Medulla oblongata (tissue), 1 donor: ENCODE measurements at regions not wholly inside any gene's neighbourhood (a gene's known extent, or its start where the extent isn't known, plus 50 kb on each side); places are given as distances from the start of the nearest gene placed in this dataset.

ENCODE experiments used
- DNase-seq: peaks from one replicate; pipeline ENCODE4 v3.0.0-alpha.2; 2015; ENCODE audit errors: extremely low spot score

DNA sequence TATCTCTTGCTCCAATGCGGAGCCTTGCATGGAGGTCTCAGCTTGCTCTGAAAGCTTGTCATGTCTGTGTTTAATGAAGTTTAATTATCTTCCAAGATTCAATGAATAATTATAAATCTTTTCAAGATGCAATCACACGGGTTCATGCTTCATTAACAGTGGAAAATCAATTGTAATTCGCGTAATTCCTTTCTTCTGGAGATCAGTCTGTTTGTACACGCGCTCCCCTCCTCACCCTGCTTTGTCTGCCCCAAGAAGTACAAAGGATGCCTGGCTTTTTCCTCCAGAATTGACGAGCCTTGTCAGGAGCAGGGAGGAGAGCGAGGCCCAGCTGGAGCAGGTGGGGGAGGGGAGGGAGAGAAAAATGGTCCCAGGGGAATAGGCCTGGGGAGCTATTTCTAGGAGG is 65.0 kb upstream of the DISP3 start:
- DNase-seq, result no peak

DNA sequence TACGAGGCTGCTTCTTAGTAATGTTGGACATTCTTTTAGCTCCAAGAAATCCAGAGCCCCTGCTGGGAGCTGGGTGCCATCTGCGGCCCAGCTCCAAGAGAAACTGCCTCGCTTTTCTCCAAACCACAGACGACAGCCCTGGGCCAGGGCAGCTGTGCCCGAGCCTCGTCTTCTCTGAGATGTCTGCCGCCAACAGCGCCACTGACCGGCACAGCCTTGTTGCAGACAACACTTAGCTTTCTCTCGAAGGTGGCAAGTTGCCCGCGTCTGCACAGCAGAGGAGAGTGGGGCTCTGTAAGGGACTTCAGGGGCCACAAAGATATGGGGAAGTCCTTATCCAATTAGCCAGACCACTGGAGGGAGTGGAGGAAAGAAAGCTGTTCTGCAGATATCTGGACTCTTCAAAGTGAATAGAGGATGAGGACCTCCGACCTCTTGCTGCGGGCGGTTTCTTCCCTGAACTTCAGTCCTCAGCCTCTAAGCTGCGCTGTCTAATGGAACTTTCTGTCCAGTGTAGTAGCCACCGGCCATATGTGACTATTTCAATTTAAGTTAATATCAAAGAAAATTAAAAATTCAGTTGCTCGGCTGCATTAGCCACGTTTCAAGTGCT is 63.9 kb upstream of the DISP3 start:
- DNase-seq, result peak; percentile 73

DNA sequence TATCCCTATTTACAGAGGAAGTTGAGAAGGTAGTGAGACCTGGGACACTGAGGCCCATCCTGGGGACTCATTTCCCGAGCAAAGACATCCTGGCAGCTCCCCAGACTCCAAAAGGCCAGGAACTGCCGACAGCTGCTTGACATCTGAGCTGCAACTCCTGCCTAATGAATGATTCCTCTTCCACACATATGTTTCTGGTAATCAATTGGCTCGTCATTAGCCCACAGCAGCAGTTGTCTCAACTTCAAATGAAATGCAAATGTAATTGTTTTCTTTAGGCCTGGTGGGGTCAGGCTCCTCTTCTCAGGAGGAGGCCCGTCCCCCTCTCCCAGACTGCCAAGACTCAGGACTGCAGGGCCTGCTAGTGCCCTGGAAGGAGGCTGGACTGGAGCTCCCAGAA is 61.8 kb upstream of the DISP3 start:
- no peak for DNase-seq

DNA sequence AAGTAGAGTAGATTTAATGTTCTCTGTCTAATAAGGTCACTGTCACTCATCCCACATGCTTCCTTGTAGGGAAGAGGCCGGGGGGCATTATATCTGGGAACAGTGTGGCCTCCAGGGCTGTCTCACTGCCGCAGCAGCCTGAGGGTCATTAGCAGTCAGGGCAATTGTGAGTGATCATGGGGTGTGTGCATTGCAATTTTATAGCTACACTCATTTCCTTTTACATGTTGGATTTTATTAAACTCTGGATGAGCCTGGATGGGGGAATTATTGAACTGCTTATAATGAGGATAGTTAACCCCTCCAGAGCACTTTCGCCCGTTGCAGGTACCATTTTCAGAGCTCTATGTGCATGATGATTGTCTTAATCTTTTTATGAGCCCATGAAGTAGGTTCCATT is 60.9 kb upstream of the DISP3 start:
- DNase-seq, result no peak

DNA sequence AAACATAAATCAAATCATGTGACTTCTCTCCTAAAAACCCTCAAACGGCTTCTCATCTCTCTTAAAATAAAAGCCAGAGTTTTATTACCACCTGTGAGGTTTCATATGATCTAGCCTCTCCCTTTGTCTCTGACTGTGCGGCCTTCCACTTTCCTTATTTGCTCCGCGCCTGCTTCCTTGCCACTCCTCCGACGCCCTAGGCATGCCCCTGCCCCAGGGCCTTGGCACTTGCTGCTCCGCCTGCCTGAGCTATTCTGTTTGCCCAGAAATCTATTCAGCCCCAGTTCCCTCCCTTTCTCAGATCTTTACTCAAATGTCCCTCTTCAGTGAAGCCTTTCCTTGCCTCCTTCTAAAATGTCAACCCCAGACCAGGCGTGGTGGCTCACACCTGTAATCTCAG is 57.5 kb upstream of the DISP3 start:
- no peak for DNase-seq

DNA sequence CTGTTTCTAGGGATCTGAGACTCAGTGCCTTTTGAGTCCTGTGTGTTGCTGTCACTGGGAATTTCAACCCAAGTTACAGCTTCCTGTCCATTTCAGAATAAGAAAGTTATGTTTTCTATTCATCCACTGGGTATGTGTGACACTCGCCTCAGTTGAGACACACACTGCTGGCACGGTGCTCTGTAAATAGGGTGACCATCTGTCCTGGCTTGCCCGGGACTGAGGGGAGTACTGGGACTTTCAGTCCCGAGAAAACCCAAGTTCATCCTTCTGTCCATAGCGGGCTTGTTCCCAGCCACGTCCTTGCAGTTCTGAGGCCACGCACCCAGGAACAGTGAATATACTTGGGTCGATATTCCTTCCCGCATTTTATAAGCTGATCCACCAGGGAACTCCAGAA is 56.3 kb upstream of the DISP3 start:
- DNase-seq, result no peak

DNA sequence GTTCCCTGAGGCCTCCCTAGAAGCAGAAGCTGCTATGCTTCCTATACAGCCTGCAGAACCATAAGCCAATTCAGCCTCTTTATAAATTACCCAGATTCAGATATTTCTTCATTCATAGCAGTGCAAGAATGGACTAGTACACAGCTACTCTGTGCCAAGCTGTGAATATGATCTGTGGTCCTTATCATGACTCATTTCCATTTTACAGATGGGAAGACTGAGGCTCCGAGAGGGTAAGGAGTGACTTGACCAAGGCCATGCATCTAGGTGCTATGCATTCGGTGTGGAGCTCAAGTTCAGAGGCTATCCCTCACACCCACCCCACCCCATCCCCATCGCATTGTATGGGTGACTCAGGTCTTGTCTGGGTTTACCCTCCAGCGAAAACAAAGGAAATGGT is 52.3 kb upstream of the DISP3 start:
- no peak for DNase-seq

DNA sequence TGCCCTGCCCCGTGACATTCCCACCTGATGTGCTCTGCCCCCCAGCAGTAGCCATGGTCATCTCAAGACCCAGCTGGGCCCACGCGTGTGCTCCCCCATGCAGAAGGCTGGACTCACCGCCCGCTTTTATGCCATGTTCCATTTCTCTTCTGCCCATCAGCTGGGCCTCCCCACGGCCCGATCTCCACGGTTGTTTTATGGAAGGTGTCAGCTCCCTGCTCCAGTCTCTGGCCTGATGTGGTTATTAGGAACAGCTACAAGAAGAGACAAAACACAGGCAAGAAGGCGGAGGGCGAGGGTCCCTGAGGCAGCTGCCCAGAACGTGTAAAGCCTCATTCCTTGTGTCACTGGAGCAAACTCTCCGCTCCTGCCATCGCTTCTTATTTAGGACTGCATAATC is 50.2 kb upstream of the DISP3 start:
- no peak for DNase-seq
